A549 (cell line): ENCODE measurements at regions not wholly inside any gene's neighbourhood (a gene's known extent, or its start where the extent isn't known, plus 50 kb on each side); places are given as distances from the start of the nearest gene placed in this dataset.
"Not testable (repeated sequence)": the region's sequence is repeated elsewhere in the genome, so short reads cannot be mapped to it uniquely, and the experiment has no call there.

Experiments used
- ATAC-seq, 2 experiments: fragments of 200-7000 bp in 1 of 2; fragments of >200 bp in 1 of 2; cut with Nextera tagmentation in 1 of 2; cut with Tn5 transposase in 1 of 2; 3 replicates each; pipeline versions ENCODE4 v1.8.0 to v1.9.1; 2018 to 2020; ENCODE audit warnings: mild to moderate bottlenecking in 1 of 2, moderate library complexity in 1 of 2
- CTCF ChIA-PET: fragments of 300-600 bp; sonication (Branson Sonifier 250); formaldehyde crosslinking; extraction: SDS; loops from one replicate; lab custom pipeline; 2021; ENCODE audit warnings: antibody characterized with exemption, inconsistent platforms; lab: Yijun Ruan, JAX
- POLR2A ChIA-PET: fragments of 350-600 bp; formaldehyde crosslinking; extraction: SDS; loops from one replicate; lab custom pipeline; 2021; ENCODE audit warnings: antibody characterized with exemption, inconsistent platforms; lab: Yijun Ruan, JAX
- DNase-seq, 2 experiments: peaks; one replicate each; pipeline versions ENCODE4 v3.0.0 to v3.0.0-alpha.2; 2011 to 2016; ENCODE audit warnings: low read depth in 1 of 2, low spot score in 1 of 2
- FAIRE-seq: peaks from 2 replicates; lab custom pipeline; 2011; peaks lifted over from hg19 to GRCh38; lab: Jason Lieb, UNC
- H3K27ac ChIP-seq, 2 experiments: fragments of >200 bp; sonication (Bioruptor Twin); formaldehyde crosslinking; 3 replicates each; pipeline ENCODE4 v1.5.1; 2016 to 2017
- H3K4me1 ChIP-seq: fragments of >200 bp; sonication (Bioruptor Twin); formaldehyde crosslinking; 3 replicates; pipeline ENCODE4 v1.6.1; 2016
- H3K4me2 ChIP-seq: fragments of >200 bp; sonication (Bioruptor Twin); formaldehyde crosslinking; 3 replicates; pipeline ENCODE4 v1.6.1; 2016
- H3K4me3 ChIP-seq: fragments of >200 bp; sonication (Bioruptor Twin); formaldehyde crosslinking; 3 replicates; pipeline ENCODE4 v1.5.1; 2016
- H3K9me3 ChIP-seq: fragments of >200 bp; sonication (Bioruptor Twin); formaldehyde crosslinking; 3 replicates; pipeline ENCODE4 v1.6.1; 2016
- BHLHE40 ChIP-seq: IDR thresholded peaks from 2 replicates; pipeline ENCODE4 v1.6.1; 2012; ENCODE audit warnings: low read depth, low read length, inconsistent platforms
- HOXA7 ChIP-seq: fragments of 250-450 bp; sonication (Bioruptor Pico); IDR thresholded peaks from 2 replicates; pipeline ENCODE4 v1.5.0; 2020; ENCODE audit warnings: mild to moderate bottlenecking, moderate library complexity
- KDM1A ChIP-seq: fragments of 200-600 bp; sonication (generic); IDR thresholded peaks from 2 replicates; pipeline ENCODE4 v1.6.1; 2016; ENCODE audit warnings: low read depth, mild to moderate bottlenecking
- MAFK ChIP-seq: fragments of 450-650 bp; IDR thresholded peaks from 2 replicates; pipeline ENCODE4 v1.6.1; 2014; ENCODE audit not compliant: partially characterized antibody
- MAZ ChIP-seq: fragments of 150-350 bp; IDR thresholded peaks from 2 replicates; pipeline ENCODE4 v1.6.1; 2014; ENCODE audit warnings: antibody characterized with exemption, low read depth, low read length, borderline replicate concordance
- MYC ChIP-seq: IDR thresholded peaks from 2 replicates; pipeline ENCODE4 v1.6.1; 2012; ENCODE audit warnings: mild to moderate bottlenecking, inconsistent platforms, low read length, improper control_type of control experiment, borderline replicate concordance
- NPAS2 ChIP-seq: fragments of 250-450 bp; sonication (Bioruptor Pico); IDR thresholded peaks from 2 replicates; pipeline ENCODE4 v1.8.0; 2022; ENCODE audit warnings: mild to moderate bottlenecking, moderate library complexity, borderline replicate concordance
- POLR2A ChIP-seq: IDR thresholded peaks from 2 replicates; pipeline ENCODE4 v1.6.1; 2012; ENCODE audit warnings: mild to moderate bottlenecking, low read length
- POLR2AphosphoS2 ChIP-seq: conservative IDR thresholded peaks from 2 replicates; pipeline ENCODE4 v1.6.1; 2012; ENCODE audit warnings: low read length, improper control_type of control experiment, inconsistent platforms
- RNF2 ChIP-seq: fragments of 200-600 bp; sonication (generic); IDR thresholded peaks from 2 replicates; pipeline ENCODE4 v1.6.1; 2016; ENCODE audit warnings: low read depth, mild to moderate bottlenecking, antibody characterized with exemption, moderate library complexity, borderline replicate concordance
- ZSCAN20 ChIP-seq: fragments of 250-450 bp; sonication (Bioruptor Pico); IDR thresholded peaks from 2 replicates; pipeline ENCODE4 v1.8.0; 2022; ENCODE audit warnings: mild to moderate bottlenecking, moderate library complexity
- WGBS: methylation state at CpG from one replicate; pipeline ENCODE4 v1.1.6; 2017; ENCODE audit errors: missing lambda C conversion rate; 5-methylcytosine and 5-hydroxymethylcytosine counted together
- TF ChIP-seq, protein P1 (sequence below): fragments of 200-600 bp; sonication (generic); IDR thresholded peaks from 2 replicates; pipeline ENCODE4 v1.6.1; 2016; ENCODE audit warnings: antibody characterized with exemption, mild to moderate bottlenecking, moderate library complexity
- TF ChIP-seq, protein P2 (sequence below): fragments of >200 bp; sonication (Bioruptor Twin); formaldehyde crosslinking; IDR thresholded peaks from 3 replicates; pipeline ENCODE4 v1.5.1; 2016
- TF ChIP-seq, protein P3 (sequence below): fragments of >200 bp; sonication (Bioruptor Twin); formaldehyde crosslinking; IDR thresholded peaks from 2 replicates; pipeline ENCODE4 v1.6.1; 2016

DNA sequence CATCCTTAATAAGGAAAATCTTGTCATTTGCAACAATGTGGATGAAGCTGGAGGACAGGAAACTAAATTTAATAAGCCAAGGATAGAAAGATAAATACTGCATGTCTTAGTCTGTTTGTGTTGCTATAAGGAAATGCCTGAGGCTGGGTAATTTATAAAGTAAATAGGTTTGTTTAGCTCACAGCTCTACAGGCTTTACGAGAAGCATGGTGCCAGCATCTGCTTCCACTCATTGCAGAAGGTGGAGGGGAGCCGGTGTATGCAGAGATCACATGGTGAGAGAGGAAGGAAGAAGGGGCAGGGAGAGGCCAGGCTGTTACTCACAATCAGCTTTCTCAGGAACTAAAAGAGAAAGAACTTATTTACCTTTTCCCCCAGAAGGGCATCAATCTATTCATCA lies 118.9 kb upstream of the SMLR1 start:
- DNase-seq (peak in 1 of 2 experiments; percentile 2), FAIRE-seq (no peak), ATAC-seq (0 out of 6 replicates have a peak, but pooled peaks of 1 of the 2 experiments have one; percentile 26)
- Histone ChIP-seq H3K4me1 (no peaks in the 10 kb centered on the region), H3K27ac (no peak overlapping the region), H3K9me3 (no peaks in the 10 kb centered on the region), H3K4me3 (no peak overlapping the region), H3K4me2 (no peak overlapping the region)
- ChIA-PET CTCF (no interaction called here), POLR2A (no interaction called here)
- TF ChIP-seq MAZ (no peak), KDM1A (no peak), BHLHE40 (no peak), POLR2A (no peak), MYC (no peak), MAFK (no peak), POLR2AphosphoS2 (no peak), ZSCAN20 (CRISPR knock-in tag) (no peak)
- TF ChIP-seq, protein P1, sequence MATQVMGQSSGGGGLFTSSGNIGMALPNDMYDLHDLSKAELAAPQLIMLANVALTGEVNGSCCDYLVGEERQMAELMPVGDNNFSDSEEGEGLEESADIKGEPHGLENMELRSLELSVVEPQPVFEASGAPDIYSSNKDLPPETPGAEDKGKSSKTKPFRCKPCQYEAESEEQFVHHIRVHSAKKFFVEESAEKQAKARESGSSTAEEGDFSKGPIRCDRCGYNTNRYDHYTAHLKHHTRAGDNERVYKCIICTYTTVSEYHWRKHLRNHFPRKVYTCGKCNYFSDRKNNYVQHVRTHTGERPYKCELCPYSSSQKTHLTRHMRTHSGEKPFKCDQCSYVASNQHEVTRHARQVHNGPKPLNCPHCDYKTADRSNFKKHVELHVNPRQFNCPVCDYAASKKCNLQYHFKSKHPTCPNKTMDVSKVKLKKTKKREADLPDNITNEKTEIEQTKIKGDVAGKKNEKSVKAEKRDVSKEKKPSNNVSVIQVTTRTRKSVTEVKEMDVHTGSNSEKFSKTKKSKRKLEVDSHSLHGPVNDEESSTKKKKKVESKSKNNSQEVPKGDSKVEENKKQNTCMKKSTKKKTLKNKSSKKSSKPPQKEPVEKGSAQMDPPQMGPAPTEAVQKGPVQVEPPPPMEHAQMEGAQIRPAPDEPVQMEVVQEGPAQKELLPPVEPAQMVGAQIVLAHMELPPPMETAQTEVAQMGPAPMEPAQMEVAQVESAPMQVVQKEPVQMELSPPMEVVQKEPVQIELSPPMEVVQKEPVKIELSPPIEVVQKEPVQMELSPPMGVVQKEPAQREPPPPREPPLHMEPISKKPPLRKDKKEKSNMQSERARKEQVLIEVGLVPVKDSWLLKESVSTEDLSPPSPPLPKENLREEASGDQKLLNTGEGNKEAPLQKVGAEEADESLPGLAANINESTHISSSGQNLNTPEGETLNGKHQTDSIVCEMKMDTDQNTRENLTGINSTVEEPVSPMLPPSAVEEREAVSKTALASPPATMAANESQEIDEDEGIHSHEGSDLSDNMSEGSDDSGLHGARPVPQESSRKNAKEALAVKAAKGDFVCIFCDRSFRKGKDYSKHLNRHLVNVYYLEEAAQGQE: no peak
- 0% methylated on average over 2 of the region's 2 CpGs for WGBS

DNA sequence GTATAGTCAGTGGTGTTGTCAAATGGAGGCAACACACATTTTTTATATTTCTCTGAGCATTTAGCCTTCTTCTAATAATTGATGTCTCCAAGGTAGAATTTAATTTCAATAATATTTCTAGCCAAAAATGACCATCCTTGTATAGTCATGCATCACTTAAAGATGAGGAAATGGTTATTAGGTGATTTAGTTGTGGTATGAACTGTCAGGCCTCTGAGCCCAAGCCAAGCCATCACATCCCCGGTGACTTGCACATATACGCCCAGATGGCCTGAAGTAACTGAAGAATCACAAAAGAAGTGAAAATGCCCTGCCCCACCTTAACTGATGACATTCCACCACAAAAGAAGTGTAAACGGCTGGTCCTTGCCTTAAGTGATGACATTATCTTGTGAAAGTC lies 115.6 kb upstream of the SMLR1 start:
- not testable (repeated sequence) for FAIRE-seq
- 52% methylated on average over 3 of the region's 3 CpGs for WGBS

DNA sequence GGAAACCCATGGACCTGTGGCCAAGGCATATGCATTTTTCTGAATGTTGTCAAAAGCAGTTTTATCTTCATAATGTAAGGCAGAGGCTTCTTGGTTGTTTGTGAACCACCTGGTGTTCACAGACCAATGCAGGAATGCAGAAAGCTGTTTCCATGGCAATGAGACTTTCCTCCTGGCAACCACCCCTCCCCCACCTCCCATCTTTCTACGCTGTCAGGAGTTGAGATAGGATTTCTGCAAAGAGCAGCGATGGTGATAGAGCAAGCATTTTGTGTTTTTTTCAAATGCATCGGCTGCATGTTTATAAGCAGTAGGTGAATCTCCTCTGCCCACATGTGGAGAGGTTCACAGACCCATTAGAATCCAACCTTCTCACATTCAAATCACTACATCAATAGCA lies 114.1 kb upstream of the SMLR1 start:
- CTCF ChIA-PET: no interaction called here
- no peak for FAIRE-seq
- WGBS: 43% methylated on average over 3 of the region's 3 CpGs
- TF ChIP-seq, protein P2, sequence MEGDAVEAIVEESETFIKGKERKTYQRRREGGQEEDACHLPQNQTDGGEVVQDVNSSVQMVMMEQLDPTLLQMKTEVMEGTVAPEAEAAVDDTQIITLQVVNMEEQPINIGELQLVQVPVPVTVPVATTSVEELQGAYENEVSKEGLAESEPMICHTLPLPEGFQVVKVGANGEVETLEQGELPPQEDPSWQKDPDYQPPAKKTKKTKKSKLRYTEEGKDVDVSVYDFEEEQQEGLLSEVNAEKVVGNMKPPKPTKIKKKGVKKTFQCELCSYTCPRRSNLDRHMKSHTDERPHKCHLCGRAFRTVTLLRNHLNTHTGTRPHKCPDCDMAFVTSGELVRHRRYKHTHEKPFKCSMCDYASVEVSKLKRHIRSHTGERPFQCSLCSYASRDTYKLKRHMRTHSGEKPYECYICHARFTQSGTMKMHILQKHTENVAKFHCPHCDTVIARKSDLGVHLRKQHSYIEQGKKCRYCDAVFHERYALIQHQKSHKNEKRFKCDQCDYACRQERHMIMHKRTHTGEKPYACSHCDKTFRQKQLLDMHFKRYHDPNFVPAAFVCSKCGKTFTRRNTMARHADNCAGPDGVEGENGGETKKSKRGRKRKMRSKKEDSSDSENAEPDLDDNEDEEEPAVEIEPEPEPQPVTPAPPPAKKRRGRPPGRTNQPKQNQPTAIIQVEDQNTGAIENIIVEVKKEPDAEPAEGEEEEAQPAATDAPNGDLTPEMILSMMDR: no peak
- TF ChIP-seq, protein P1: no peak
- TF ChIP-seq HOXA7 (CRISPR knock-in tag) (no peak), ZSCAN20 (CRISPR knock-in tag) (no peak), NPAS2 (CRISPR knock-in tag) (no peak), BHLHE40 (no peak), RNF2 (no peak)
- TF ChIP-seq, protein P3, sequence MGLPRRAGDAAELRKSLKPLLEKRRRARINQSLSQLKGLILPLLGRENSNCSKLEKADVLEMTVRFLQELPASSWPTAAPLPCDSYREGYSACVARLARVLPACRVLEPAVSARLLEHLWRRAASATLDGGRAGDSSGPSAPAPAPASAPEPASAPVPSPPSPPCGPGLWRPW: no peak
- TF ChIP-seq, all 56 proteins: peak for 0
- H3K4me3 ChIP-seq: no peak overlapping the region
- H3K4me1 ChIP-seq: no peaks in the 10 kb centered on the region
- DNase-seq (no peak), ATAC-seq (no peak)
- H3K9me3 ChIP-seq: no peaks in the 10 kb centered on the region
- H3K27ac ChIP-seq: no peak overlapping the region
- POLR2A ChIA-PET: no interaction called here
- H3K4me2 ChIP-seq: no peak overlapping the region

More for the DNA sequence above, 115.6 kb upstream of the SMLR1 start:
- H3K4me2 ChIP-seq, POLR2A ChIA-PET, ATAC-seq, H3K4me3 ChIP-seq, CTCF ChIA-PET, H3K27ac ChIP-seq, DNase-seq, H3K4me1 ChIP-seq, H3K9me3 ChIP-seq: not testable (repeated sequence)
